Activated CD8-positive, alpha-beta T cell treated with anti-CD3 and anti-CD28 coated beads for 36 hours (primary cell): ENCODE measurements at regions not wholly inside any gene's neighbourhood (a gene's known extent, or its start where the extent isn't known, plus 50 kb on each side); places are given as distances from the start of the nearest gene placed in this dataset.

Experiments used
- ATAC-seq: fragments of 200-7000 bp; cut with Tn5 transposase; one replicate; pipeline ENCODE4 v1.10.0; 2021; ENCODE audit warnings: mild to moderate bottlenecking, moderate library complexity
- CTCF ChIA-PET: fragments of 350-600 bp; sonication (Branson Sonifier 250); formaldehyde crosslinking; loops from one replicate; lab custom pipeline; 2021; ENCODE audit warnings: antibody characterized with exemption; lab: Charles Lee
- POLR2A ChIA-PET: fragments of 350-600 bp; sonication (Branson Sonifier 250); formaldehyde crosslinking; loops from one replicate; lab custom pipeline; 2021; ENCODE audit warnings: antibody characterized with exemption; lab: Charles Lee
- DNase-seq: peaks from one replicate; pipeline ENCODE4 v3.0.0-alpha.2; 2020
- H3K27ac Mint-ChIP-seq: one replicate; pipeline ENCODE4 v1.8.0; 2021; ENCODE audit warnings: mild to moderate bottlenecking, mixed read lengths
- H3K27me3 Mint-ChIP-seq: one replicate; pipeline ENCODE4 v1.8.0; 2021; ENCODE audit warnings: mixed read lengths
- H3K36me3 Mint-ChIP-seq: one replicate; pipeline ENCODE4 v1.8.0; 2021; ENCODE audit warnings: low read depth, mixed read lengths
- H3K4me1 Mint-ChIP-seq: one replicate; pipeline ENCODE4 v1.8.0; 2021; ENCODE audit warnings: low read depth, mixed read lengths
- H3K4me3 Mint-ChIP-seq: one replicate; pipeline ENCODE4 v1.8.0; 2021; ENCODE audit warnings: mild to moderate bottlenecking, moderate library complexity, mixed read lengths
- H3K9me3 Mint-ChIP-seq: one replicate; pipeline ENCODE4 v1.8.0; 2021; ENCODE audit warnings: mixed read lengths
- intact Hi-C: fragments of 100-400 bp; cut with micrococcal nuclease; formaldehyde crosslinking; loops from one replicate; pipeline ENCODE4 v1.10.0; 2022
- TF ChIP-seq, protein P1 (sequence below): fragments of 200-600 bp; IDR thresholded peaks from one replicate; pipeline ENCODE4 v1.8.0; 2022; ENCODE audit warnings: antibody characterized with exemption, mild to moderate bottlenecking

DNA sequence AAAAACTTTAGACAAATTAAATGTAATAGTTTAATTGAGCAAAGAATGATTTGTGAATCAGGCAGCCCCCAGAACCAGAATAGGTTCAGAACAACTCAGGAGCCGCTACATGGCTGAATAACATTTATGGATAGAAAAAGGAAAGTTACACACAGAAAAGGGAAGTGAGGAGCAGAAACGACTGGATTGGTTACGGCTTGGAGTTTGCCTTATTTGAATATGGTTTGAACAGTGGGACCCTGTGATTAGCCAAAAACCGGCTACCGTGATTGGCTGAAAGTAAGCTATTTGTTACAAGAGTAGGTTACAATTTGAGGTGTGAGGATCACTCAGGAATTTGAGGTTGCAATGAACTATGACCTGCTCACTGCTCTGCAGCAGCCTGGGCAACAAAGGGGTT is 1139.8 kb downstream of the CDH11 start:
- Mint-ChIP-seq H3K9me3 (peaks cover 23% of the 10 kb centered on the region), H3K27ac (no peak overlapping the region), H3K4me1 (no peaks in the 10 kb centered on the region), H3K27me3 (no peaks in the 10 kb centered on the region), H3K36me3 (no peaks in the 10 kb centered on the region), H3K4me3 (no peak overlapping the region)
- TF ChIP-seq, protein P1, sequence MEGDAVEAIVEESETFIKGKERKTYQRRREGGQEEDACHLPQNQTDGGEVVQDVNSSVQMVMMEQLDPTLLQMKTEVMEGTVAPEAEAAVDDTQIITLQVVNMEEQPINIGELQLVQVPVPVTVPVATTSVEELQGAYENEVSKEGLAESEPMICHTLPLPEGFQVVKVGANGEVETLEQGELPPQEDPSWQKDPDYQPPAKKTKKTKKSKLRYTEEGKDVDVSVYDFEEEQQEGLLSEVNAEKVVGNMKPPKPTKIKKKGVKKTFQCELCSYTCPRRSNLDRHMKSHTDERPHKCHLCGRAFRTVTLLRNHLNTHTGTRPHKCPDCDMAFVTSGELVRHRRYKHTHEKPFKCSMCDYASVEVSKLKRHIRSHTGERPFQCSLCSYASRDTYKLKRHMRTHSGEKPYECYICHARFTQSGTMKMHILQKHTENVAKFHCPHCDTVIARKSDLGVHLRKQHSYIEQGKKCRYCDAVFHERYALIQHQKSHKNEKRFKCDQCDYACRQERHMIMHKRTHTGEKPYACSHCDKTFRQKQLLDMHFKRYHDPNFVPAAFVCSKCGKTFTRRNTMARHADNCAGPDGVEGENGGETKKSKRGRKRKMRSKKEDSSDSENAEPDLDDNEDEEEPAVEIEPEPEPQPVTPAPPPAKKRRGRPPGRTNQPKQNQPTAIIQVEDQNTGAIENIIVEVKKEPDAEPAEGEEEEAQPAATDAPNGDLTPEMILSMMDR: no peak
- intact Hi-C loops: no loop called here
- POLR2A ChIA-PET: no interaction called here
- ATAC-seq (no peak), DNase-seq (no peak)
- CTCF ChIA-PET: no interaction called here

GRCh38 chr16:63981639-63982038 is 1140.2 kb downstream of the CDH11 start:
- no peak overlapping the region for H3K4me3 Mint-ChIP-seq
- H3K4me1 Mint-ChIP-seq: no peaks in the 10 kb centered on the region
- ChIA-PET POLR2A (no interaction called here), CTCF (no interaction called here)
- H3K27me3 Mint-ChIP-seq: no peaks in the 10 kb centered on the region
- H3K9me3 Mint-ChIP-seq: peaks cover 20% of the 10 kb centered on the region
- H3K27ac Mint-ChIP-seq: no peak overlapping the region
- ATAC-seq (no peak), DNase-seq (no peak)
- TF ChIP-seq, protein P1: no peak
- H3K36me3 Mint-ChIP-seq: no peaks in the 10 kb centered on the region
- intact Hi-C loops: no loop called here

GRCh38 chr16:63980763-63981162 is 1141.1 kb downstream of the CDH11 start:
- H3K36me3 Mint-ChIP-seq: no peaks in the 10 kb centered on the region
- TF ChIP-seq, protein P1: no peak
- ATAC-seq (no peak), DNase-seq (no peak)
- ChIA-PET CTCF (no interaction called here), POLR2A (no interaction called here)
- H3K9me3 Mint-ChIP-seq: peaks cover 13% of the 10 kb centered on the region
- H3K4me1 Mint-ChIP-seq: no peaks in the 10 kb centered on the region
- no peaks in the 10 kb centered on the region for H3K27me3 Mint-ChIP-seq
- intact Hi-C loops: no loop called here
- no peak overlapping the region for H3K27ac Mint-ChIP-seq
- no peak overlapping the region for H3K4me3 Mint-ChIP-seq

DNA sequence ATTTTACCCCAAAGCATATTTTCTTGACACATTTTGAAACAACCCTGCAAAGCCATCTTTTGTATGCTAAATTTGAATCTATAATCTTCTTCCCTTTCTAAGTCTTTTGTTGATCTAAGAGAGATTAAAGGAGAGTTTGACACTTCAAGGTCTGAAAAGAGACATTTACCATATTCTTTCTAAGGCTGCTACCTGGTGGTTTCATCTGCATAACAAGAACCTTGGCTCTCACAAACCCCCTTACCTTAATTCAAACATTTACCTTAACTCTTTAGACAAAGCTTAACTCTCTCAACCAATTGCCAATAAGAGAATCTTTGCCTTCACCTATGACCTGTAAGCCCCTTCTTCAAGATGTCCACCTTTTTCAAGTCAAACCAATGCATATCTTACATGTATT is 1143.6 kb downstream of the CDH11 start:
- intact Hi-C loops: no loop called here
- TF ChIP-seq, protein P1: no peak
- H3K4me1 Mint-ChIP-seq: no peaks in the 10 kb centered on the region
- H3K27me3 Mint-ChIP-seq: no peaks in the 10 kb centered on the region
- H3K27ac Mint-ChIP-seq: no peak overlapping the region
- ChIA-PET CTCF (no interaction called here), POLR2A (no interaction called here)
- no peaks in the 10 kb centered on the region for H3K36me3 Mint-ChIP-seq
- peaks cover 19% of the 10 kb centered on the region for H3K9me3 Mint-ChIP-seq
- no peak for DNase-seq
- no peak overlapping the region for H3K4me3 Mint-ChIP-seq
- ATAC-seq: no peak

DNA sequence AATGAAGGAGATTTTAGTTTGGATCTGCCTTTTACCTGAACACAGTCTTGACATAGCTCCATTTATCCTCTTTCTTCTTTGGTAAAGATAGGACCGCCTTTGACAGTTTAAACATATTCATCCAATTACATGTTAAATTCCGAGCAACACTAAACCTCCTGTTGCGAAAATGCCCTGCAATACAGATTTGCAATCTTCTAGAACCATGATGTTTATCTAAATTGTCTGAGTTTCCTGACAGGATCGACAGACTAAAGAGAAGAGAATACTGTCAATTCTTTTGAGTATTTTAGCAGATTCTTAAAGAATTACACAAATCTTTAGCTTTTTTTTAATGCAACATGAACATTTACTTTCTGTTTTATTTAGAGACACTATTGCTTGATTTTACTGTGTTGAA is 1145.5 kb downstream of the CDH11 start:
- Mint-ChIP-seq H3K27ac (no peak overlapping the region), H3K4me3 (no peak overlapping the region), H3K9me3 (peaks cover 19% of the 10 kb centered on the region), H3K27me3 (no peaks in the 10 kb centered on the region), H3K36me3 (no peaks in the 10 kb centered on the region), H3K4me1 (no peaks in the 10 kb centered on the region)
- DNase-seq (no peak), ATAC-seq (no peak)
- ChIA-PET POLR2A (no interaction called here), CTCF (no interaction called here)
- TF ChIP-seq, protein P1: no peak
- intact Hi-C loops: no loop called here
